ENCODE measurements at regions not wholly inside any gene's neighbourhood (a gene's known extent, or its start where the extent isn't known, plus 50 kb on each side); places are given as distances from the start of the nearest gene placed in this dataset.
"Not testable (repeated sequence)": the region's sequence is repeated elsewhere in the genome, so short reads cannot be mapped to it uniquely, and the experiment has no call there.

DNA sequence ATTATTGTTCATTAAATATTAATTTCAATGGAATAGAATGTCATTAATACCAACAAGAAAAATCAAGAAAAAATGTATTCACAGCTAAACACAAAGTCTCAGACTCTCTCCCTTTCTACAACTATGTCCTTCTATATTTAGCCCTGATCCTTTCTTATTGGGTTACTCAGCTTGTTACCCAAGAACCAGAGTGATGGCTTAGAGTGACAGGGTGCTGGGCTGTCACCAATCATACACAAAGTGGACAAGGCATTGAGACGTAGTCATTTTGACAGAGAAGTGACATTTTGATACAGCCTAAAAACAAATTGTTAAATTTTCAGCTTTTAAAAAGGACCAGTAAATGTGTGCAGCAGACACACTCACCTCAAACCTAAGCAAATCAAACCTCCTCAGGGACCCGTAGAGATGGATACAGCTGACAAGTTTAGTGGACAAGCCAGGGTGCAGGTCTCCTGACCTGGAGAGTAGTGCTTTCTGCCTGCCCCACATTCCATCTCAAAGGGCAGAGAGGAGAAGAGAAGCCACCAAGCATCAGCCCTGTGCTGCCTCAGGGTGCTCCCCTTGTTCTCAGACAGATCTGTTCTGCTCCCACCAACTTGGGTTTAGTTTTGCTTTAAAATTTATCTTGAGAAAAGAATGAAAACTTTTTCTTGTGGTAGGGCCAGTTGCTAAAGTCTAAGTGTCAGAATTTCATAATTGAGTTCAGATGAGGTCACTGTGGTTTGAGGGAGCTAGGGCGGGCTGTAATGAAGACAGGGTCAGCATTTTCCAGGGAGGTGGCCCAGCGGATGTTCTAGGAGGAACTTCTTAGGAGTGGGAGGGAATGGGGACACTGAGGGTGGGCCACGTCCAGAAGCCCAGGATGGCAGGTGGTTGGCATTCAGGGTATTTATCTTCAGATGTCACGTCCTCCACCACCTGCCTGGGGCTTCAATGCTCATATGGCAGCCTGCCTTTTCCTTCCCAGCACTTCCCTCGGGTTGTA, 136.5 kb upstream of the TBL1XR1 start:
- DNase-seq (ENCODE audit: low read depth), result no peak
- in situ Hi-C loops (cut with HindIII; ENCODE audit: low pct_unique_long_range_greater_than_20kb, low sequenced_read_pairs), result no loop called here

DNA sequence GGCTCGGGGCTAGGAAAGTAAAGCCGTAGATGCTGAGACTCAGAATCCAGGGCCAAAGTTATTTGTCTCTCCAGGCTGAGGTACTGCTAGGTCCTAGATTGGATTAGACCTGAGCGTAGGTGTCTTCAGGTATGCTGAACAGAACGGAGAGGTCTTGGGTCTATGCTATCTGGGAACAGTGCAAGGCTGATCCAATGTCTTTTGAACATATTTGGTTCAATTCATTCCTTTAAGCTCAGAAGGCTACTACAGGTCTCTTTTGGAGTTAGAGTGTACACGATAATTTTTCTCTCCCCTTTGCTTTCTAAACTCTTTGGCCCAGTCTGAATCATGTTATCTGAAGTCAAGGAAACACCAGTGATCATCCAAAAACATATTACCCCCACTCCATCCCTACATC, 137.5 kb upstream of the TBL1XR1 start:
- in situ Hi-C loops (cut with HindIII; ENCODE audit: low pct_unique_long_range_greater_than_20kb, low sequenced_read_pairs), result no loop called here
- DNase-seq (ENCODE audit: low read depth), result no peak

DNA sequence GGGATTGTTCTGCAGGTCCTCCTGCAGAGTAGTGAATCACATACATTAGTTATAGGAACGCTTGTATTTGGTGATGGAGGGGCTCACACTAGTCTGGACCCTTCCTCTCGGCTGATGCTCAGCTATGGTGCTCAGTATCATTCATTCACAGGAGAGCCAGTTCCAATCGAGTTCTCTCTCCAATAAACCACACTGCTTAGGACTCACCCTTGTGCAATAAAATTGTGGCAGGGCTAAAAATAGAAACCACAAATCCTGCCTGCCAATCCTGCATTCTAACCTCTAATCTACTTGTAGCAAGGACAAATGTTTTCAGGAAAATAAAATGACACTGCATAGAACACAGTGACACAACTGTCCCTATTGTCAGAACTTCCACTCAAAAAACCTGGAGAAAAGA, 138.4 kb upstream of the TBL1XR1 start:
- no peak for DNase-seq (ENCODE audit: low read depth)
- in situ Hi-C loops (cut with HindIII; ENCODE audit: low pct_unique_long_range_greater_than_20kb, low sequenced_read_pairs), result no loop called here

DNA sequence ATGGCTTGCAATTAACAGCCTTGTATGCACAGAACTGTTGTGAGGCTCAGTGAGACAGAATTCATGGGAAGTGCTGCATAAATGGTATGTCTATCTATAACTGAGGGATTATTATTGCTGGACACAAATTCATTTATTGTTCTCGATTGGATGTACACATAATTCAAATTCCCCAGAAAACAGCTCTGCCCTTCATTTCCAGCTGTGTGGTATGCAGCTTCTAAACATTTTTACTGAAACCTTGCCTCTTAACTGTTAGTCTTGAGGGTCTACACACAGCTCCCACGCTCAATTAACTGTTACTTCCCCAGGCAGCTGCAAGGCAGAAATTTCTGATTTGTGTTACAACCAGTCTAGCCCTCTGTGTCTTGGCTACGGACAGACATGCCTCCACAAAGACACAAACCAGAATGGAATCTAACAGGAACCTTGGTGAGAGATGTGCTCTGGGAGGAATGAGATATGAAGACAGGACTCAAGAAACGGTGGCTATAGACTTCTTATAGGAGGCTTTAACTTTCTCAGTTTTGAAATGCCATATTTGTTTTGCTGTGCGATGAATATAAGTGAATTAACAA, 139.7 kb upstream of the TBL1XR1 start:
- no peak for DNase-seq (ENCODE audit: low read depth)
- in situ Hi-C loops (cut with HindIII; ENCODE audit: low pct_unique_long_range_greater_than_20kb, low sequenced_read_pairs), result no loop called here

DNA sequence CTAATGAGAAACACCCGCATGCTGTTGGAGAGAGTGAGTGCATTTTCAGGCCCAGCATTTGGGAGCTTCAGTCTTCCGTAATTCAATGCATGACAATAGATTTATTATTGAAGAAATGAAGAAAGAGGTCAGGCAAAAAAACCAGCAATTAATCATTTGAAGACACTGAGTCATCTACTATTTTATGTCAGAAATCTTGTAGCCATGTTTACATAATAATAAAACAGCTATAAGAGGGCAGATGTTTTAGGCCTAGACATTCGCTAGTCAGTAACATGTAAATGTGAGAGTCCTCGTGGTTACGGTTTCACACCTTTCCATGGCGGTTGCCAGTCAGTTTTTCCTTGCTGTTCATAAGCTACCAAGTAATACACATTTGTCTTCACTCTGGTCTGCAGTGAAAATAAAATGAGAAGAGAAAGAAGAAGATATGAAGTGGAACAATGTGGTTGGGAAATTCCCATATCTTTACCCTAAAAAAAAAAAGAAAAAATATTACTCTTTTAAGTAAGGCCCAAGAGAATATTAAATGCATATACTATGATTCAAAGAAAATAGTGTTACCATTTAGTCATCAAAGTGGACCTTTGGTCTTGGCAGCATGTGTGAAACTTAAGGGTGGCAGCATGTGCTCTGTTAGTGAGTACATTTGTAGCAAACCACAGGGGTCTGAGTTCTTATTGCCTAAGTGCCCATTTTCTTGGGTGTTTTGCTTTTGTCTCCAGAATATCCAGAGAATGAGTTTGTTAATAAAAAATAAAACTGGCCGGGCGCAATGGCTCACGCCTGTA, 140.5 kb upstream of the TBL1XR1 start:
- DNase-seq (ENCODE audit: low read depth), result no peak
- in situ Hi-C loops (cut with HindIII; ENCODE audit: low pct_unique_long_range_greater_than_20kb, low sequenced_read_pairs), result no loop called here

DNA sequence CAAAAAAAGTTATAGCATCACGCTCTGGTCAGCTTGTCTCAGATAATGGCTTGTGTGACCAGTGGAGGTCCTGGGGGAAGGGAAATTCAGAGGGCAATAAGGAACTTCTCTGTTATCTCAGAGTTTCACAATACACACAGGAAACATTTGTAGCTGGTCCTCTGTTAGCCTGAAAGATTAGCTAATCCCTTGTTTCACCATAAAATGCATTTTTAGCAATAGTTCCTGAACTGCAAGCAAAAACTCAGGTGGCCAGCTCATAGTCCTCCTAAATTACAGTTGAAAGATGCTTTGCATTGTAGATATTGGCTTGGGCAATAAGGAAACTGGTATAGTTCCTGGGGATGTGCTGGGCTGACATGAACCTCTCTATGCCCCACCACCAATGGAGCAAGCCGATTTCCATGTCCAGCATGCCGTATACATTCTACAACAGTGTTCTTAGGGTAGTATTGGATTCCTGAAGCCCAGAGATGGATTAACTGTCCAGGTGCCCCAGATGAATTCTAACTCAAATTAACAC, 141.5 kb upstream of the TBL1XR1 start:
- no peak for DNase-seq (ENCODE audit: low read depth)
- in situ Hi-C loops (cut with HindIII; ENCODE audit: low pct_unique_long_range_greater_than_20kb, low sequenced_read_pairs), result no loop called here

DNA sequence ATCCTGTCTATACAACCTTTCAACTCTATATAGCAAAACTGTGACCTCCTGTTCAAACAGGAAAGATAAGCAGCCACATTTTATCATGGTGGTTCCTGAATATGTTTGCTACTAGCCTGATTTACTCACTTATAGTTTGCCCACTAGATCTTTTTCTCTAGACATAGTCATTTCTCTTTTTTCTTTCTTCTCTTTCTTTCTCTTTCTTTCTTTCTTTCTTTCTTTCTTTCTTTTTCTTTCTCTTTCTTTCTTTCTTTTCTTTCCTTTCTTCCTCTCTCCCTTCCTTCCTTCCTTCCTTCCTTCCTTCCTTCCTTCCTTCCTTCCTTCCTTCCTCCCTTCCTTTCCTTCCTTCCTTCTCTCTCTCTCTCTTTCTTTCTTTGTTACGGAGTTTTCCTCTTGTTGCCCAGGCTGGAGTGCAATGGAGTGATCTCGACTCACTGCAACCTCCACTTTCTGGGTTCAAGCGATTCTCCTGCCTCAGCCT, 142.0 kb upstream of the TBL1XR1 start:
- DNase-seq (ENCODE audit: low read depth); in situ Hi-C loops (cut with HindIII; ENCODE audit: low pct_unique_long_range_greater_than_20kb, low sequenced_read_pairs): not testable (repeated sequence)

DNA sequence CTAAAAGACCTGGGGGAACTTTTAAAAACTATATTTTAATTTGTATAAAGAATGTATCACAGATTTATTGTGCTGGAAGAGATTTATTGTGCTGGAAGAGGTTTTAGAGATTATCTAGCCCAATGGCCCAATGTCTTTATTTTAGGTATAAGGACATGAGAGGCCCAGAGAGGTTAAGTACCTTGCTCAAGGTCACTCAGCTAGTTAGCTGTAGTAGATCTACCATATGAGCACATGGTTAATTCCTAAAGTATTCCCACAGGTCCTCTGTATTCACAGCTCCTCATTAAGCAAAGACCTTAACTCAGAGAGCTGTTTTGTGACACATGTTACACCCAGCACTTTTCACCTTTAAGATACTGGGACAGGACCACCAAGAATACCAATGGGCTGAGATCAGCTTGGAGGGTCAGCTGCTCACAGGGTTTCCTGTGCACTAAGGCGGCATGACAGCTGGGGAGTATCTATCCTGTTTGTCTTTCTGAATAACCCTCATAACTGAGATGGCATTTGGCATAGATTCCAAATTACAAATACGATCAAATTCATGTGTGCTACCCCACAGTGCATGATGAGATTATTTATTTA, 143.1 kb upstream of the TBL1XR1 start:
- in situ Hi-C loops (cut with HindIII; ENCODE audit: low pct_unique_long_range_greater_than_20kb, low sequenced_read_pairs), result no loop called here
- no peak for DNase-seq (ENCODE audit: low read depth)

DNA sequence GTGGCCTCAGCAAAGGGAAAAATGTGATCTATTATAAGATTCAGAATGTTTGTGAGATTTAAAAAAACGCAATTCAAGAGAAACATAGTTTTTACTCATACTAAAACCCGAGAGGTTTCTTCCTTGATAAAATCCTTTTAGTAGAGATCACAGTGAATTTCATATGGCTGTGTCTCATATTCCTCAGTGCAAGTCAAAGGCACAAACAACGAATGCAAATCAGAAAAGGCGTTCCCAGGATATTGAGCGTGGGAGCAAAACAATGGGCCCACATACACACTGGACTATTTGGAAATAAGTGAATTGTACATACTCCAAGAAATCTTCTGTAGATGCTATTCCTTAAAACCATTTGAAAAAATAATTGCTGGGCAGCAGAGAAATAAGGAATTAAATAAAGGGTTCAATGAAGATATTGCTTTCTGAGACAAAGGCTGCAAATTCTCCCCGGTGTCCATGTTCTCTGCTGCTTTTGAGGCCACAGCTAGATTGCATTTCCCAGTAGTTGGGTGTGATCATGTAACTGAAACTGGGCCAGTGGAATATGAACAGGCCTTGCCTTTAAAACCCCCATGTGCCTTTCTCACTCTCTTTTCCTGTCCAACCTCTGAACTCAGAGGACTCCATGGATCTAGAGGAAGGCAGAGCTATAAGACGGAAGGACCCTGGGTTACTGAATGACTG, 144.6 kb upstream of the TBL1XR1 start:
- DNase-seq (ENCODE audit: low read depth), result no peak
- in situ Hi-C loops (cut with HindIII; ENCODE audit: low pct_unique_long_range_greater_than_20kb, low sequenced_read_pairs), result no loop called here

DNA sequence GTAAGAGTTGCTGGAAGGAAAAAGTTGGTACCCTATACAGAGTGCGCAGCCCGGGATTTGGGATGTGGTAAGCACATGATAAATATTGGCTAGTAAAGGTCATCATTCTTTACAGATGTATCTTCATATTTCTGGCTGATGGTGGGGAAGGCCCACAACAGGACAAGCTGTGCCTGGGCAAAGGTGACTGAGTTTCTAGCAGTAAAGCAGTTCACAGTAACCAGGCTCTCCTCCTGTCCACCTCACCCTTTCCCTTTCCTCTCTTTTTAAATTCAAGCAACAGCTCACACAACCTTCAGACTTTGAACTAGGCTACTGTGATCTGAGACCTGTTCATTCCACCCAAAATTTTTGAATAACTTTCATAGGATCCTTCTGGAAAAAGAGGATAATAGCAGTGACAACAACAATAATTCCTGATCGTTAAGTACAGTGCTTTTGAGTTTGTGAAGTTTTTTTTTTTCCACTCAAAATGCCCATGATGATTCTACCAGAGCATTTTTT, 145.9 kb upstream of the TBL1XR1 start:
- in situ Hi-C loops (cut with HindIII; ENCODE audit: low pct_unique_long_range_greater_than_20kb, low sequenced_read_pairs), result no loop called here
- DNase-seq (ENCODE audit: low read depth), result no peak

DNA sequence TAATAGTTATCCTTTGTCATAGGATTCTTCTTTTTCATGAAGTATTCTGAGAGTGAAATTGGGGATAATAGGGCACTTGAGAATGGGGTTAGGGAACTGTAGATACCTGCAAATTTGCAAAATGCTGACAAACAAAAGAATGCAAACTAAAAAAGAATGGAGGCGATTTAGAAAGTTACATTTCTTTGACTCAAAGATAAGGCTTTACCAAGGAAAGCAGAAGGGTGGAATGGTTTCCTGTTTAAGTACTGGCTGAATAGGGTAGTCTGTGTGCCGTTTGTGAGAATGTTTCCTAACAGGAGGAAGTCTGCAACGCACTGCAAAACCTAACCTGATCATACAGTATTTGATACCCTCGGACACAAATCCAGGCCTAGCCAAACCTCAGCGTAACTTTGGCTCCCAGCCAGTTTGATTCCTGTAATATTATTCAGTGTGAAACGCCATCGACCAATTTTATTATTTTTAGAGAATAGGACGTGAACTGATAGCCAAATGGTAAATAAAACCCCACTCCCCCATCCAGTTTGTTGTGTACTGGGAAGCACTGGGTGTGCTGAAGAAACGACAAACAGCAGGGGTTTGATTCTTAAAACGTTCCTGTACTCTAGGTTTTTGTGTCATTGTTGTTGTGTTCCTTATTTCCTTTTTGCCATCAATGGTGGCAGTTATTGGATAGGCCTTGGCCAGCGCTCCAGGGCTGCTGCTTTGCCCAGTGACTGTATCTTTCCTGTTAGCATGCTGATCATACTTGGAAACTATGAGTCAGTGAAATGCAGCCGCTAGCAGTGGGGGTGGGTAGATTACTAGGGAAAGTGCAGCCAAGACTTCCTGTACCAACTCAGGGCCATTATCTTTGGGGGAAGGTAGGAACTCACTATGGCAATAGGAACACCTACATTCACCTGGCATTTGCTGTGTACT, 148.0 kb upstream of the TBL1XR1 start:
- peak; percentile 92 for DNase-seq (ENCODE audit: low read depth)
- in situ Hi-C loops (cut with HindIII; ENCODE audit: low pct_unique_long_range_greater_than_20kb, low sequenced_read_pairs), result no loop called here

DNA sequence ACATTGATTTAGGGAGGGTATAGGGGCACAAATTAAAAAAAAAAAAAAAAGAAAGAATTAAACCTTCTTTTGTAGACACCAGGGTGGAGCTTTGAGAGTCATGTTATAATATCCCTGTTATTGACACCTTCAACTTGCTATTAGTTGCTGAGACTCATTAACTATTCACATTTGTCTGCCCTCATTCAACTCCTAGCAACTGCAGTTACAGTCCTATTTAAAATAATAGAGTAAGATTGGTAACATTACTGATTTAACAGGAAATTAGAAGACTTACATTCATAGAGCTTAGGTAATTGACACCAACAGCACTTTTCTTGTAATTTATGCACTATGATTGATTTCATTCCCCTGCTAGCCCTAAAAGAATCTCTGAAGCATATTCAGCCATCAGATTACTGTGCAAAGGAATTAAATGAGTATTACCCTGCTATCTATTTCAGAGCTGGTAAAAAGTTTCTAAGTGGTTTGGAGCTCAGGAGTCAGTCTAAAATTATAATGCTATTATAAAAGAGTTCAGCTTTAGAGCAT, 148.8 kb upstream of the TBL1XR1 start:
- DNase-seq (ENCODE audit: low read depth), result no peak
- in situ Hi-C loops (cut with HindIII; ENCODE audit: low pct_unique_long_range_greater_than_20kb, low sequenced_read_pairs), result no loop called here

DNA sequence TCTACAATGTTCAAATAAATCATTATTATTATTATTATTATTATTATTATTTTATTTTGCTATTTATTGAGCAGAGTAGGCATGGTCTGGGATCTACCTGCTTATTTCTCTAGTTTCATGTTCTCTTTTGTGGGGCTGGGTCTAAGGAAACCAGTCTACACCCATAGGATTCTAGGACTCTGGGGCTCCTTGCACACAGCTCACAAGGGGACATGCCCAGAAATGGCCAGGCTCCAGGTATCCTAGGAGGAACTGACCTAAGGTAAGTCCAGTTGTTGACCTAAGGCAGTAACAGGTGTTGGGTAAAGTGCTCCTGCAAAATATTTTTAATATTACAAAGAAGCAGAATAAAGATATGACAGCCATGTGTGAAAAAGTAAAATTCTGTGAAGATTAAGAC, 149.6 kb upstream of the TBL1XR1 start:
- in situ Hi-C loops (cut with HindIII; ENCODE audit: low pct_unique_long_range_greater_than_20kb, low sequenced_read_pairs), result no loop called here
- no peak for DNase-seq (ENCODE audit: low read depth)

DNA sequence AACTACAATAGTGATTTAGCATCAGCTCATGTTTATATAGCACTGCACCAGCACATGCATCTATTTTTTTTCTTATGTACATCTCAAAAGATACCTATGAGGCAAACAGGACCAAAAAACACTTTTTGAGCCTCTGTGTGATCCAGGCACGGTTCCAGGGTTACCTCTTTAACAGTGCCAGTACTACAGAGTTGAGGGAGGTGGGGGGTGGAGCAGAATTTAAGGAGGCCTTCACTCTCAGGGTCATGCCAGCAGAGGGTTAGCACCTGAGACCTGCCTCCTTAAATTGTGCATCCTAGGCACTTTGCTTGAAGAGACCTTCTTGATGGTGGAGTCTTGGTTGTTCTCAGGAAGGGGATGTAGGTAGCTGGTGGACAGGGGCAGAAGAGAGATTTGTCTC, 150.3 kb upstream of the TBL1XR1 start:
- in situ Hi-C loops (cut with HindIII; ENCODE audit: low pct_unique_long_range_greater_than_20kb, low sequenced_read_pairs), result no loop called here
- no peak for DNase-seq (ENCODE audit: low read depth)

DNA sequence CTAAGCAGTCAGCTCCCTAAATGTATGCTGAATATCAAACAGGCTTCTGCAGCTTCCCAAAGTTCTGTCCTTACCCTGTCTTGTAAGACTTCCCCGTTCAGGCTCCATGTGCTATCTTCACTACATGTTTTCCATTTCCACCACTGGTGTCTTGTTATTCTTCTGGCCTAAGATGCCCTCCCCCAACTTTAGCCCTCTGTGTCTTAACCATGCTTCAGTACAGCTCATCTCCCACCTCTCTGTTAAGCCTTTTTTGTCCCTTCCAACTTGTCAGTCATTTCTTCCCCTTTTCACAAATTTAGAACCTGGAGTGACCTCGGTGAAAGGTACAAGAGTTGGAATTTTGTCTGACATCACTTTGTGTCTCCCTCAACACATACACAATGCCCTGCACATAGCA, 151.7 kb upstream of the TBL1XR1 start:
- no peak for DNase-seq (ENCODE audit: low read depth)
- in situ Hi-C loops (cut with HindIII; ENCODE audit: low pct_unique_long_range_greater_than_20kb, low sequenced_read_pairs), result no loop called here

DNA sequence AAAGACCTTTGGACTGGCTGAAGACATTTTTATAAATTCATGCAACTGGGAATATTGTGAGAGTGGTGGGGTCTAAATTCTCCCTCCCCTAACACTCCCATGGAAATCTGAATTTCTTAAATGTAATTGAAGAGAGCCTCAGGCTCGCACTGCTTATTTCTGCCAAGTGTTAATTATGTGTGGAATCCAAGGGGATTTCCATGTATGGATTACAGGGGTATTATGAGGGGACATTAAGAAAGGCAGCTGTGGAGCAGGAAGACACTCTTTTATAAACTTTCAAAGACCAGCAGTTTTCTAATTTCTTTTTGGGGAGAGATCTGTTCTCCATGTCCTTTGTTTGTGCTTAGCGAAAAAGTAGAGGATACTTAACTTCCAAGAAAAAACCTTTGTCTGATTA, 152.1 kb upstream of the TBL1XR1 start:
- in situ Hi-C loops (cut with HindIII; ENCODE audit: low pct_unique_long_range_greater_than_20kb, low sequenced_read_pairs), result no loop called here
- DNase-seq (ENCODE audit: low read depth), result no peak

Measured in Caki2 (cell line).